ENCODE measurements at regions not wholly inside any gene's neighbourhood (a gene's known extent, or its start where the extent isn't known, plus 50 kb on each side); places are given as distances from the start of the nearest gene placed in this dataset.
A peak's percentile ranks its signal among the peaks of the same experiment; 100 is the strongest.

DNA sequence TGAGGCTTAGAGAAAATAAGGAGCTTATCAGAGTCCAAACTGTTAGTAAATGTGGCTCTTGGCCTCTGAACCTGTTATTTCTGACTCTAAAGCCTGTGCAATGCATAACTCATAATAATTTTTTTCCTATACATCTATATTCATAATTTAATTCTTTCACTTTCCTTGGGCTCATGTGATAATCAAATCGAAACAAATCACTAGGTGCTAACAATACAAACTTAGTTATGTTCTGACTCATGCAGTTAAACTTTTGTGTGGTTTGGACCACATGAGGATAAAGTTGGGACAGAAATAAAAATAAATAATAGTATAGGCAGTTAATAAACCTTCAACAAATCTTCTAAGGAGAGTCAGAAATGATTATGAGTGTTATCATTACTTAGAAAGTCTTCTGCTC is 1629.0 kb downstream of the OLFM4 start:
- H3K27me3 ChIP-seq = no peaks in the 10 kb centered on the region
- no peaks in the 10 kb centered on the region for H3K4me1 ChIP-seq
- ATAC-seq (ENCODE audit: low FRiP score in 2 of 2) (no peak), DNase-seq (no peak)
- TF ChIP-seq POLR2A (IDR thresholded peaks at IDR 0.05) = no peak
- no peak for TF ChIP-seq EP300 (IDR thresholded peaks at IDR 0.05)
- TF ChIP-seq, protein P1, sequence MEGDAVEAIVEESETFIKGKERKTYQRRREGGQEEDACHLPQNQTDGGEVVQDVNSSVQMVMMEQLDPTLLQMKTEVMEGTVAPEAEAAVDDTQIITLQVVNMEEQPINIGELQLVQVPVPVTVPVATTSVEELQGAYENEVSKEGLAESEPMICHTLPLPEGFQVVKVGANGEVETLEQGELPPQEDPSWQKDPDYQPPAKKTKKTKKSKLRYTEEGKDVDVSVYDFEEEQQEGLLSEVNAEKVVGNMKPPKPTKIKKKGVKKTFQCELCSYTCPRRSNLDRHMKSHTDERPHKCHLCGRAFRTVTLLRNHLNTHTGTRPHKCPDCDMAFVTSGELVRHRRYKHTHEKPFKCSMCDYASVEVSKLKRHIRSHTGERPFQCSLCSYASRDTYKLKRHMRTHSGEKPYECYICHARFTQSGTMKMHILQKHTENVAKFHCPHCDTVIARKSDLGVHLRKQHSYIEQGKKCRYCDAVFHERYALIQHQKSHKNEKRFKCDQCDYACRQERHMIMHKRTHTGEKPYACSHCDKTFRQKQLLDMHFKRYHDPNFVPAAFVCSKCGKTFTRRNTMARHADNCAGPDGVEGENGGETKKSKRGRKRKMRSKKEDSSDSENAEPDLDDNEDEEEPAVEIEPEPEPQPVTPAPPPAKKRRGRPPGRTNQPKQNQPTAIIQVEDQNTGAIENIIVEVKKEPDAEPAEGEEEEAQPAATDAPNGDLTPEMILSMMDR (IDR thresholded peaks at IDR 0.05) = no peak
- no peak for TF ChIP-seq POLR2AphosphoS5 (IDR thresholded peaks at IDR 0.05)
- no peaks in the 10 kb centered on the region for H3K9me3 ChIP-seq
- H3K4me3 ChIP-seq = no peak overlapping the region
- no peak overlapping the region for H3K27ac ChIP-seq
- H3K36me3 ChIP-seq = no peaks in the 10 kb centered on the region
- 53 to 79% methylated on average over 1 of the region's 1 CpG for WGBS, 2 donors

DNA sequence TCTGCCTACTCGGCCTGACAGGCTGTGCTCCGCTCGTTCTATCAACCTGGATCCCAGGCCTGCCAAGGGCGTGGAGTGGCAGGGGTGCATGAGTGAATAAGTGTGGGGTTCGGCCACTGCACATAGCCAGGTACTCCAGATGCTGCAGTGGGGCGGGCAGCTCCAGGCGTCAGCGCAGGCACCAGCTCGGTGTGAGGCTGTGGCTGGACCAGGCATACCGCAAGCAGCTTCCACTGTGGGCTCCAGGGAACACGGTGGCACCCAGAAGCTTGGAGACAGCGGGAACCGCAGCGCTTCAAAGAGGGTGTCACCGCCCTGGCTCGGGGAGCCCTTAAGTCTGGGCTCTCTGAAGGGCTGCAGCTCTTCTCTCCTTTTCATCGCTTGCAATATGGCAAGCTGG is 1630.2 kb downstream of the OLFM4 start:
- no peaks in the 10 kb centered on the region for H3K27me3 ChIP-seq
- TF ChIP-seq, protein P1 (IDR thresholded peaks at IDR 0.05) = no peak
- TF ChIP-seq POLR2A (IDR thresholded peaks at IDR 0.05) = no peak
- no peak for TF ChIP-seq EP300 (IDR thresholded peaks at IDR 0.05)
- no peak for TF ChIP-seq POLR2AphosphoS5 (IDR thresholded peaks at IDR 0.05)
- no peaks in the 10 kb centered on the region for H3K4me1 ChIP-seq
- no peak overlapping the region for H3K4me3 ChIP-seq
- WGBS, 2 donors = 88 to 96% methylated on average over 3 to 17 of the region's 17 CpGs
- no peaks in the 10 kb centered on the region for H3K9me3 ChIP-seq
- ATAC-seq (ENCODE audit: low FRiP score in 2 of 2) (no peak), DNase-seq (peak in 1 of 2 donors; percentile 68)
- no peaks in the 10 kb centered on the region for H3K36me3 ChIP-seq
- no peak overlapping the region for H3K27ac ChIP-seq

DNA sequence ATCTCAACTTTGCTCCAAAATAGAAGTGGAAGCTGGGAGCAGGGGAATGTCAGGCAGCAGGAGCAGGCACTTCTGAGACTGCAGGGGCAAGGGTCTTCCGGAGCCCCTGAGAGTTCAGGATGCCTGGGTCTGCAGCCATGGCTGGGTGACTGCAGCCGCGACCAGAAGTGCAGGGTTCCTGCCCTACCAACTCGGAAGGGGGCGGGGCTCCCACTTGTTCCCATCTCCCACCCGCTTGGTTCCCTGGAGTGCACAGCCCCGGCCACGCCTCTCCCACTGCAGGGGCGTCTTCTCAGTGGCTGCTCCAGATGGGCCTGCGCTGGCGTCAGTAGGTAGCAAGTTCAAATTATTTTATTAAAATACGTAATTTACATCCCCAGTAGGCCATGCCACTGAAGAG is 1631.7 kb downstream of the OLFM4 start:
- Histone ChIP-seq H3K9me3 (peaks cover 0 to 5% (median 0%) of the 10 kb centered on the region in 4 donors), H3K4me1 (no peaks in the 10 kb centered on the region), H3K4me3 (no peak overlapping the region), H3K36me3 (no peaks in the 10 kb centered on the region), H3K27me3 (no peaks in the 10 kb centered on the region), H3K27ac (no peak overlapping the region)
- WGBS, 2 donors = 92 to 96% methylated on average over 7 to 12 of the region's 12 CpGs
- no peak for TF ChIP-seq POLR2A (IDR thresholded peaks at IDR 0.05)
- TF ChIP-seq POLR2AphosphoS5 (IDR thresholded peaks at IDR 0.05) = no peak
- TF ChIP-seq EP300 (IDR thresholded peaks at IDR 0.05) = no peak
- TF ChIP-seq, protein P1 (IDR thresholded peaks at IDR 0.05) = no peak
- DNase-seq (peak in 1 of 2 donors; percentile 41), ATAC-seq (ENCODE audit: low FRiP score in 2 of 2) (peak in 1 of 2 donors; percentile 49)

DNA sequence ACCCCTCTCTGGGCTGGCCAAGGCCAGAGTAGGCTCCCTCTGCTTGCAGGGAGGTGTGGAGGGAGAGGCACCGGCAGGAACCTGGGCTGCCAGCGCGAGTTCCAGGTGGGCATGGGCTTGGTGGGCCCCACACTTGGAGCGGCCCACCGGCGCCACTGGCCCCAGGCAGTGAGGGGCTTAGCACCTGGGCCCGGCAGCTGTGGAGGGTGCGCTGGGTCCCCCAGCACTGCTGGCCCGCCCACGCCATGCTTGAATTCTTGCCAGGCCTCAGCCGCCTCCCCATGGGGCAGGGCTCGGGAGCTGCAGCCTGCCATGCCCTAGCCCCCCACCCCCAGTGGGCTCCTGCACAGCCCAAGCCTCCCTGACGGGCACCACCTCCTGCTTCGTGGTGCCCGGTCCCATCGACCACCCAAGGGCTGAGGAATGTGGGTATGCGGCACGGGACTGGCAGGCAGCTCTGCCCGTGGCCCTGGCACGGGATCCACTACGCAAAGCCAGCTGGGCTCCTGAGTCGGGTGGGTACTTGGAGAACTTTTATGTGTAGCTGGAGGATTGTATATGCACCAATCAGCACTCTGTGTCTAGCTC is 1648.0 kb downstream of the OLFM4 start:
- Histone ChIP-seq H3K4me1 (no peaks in the 10 kb centered on the region), H3K27me3 (no peaks in the 10 kb centered on the region), H3K27ac (no peak overlapping the region), H3K9me3 (peaks cover 0 to 8% (median 0%) of the 10 kb centered on the region in 4 donors), H3K4me3 (no peak overlapping the region), H3K36me3 (no peaks in the 10 kb centered on the region)
- ATAC-seq (ENCODE audit: low FRiP score in 2 of 2) (peak in 1 of 2 donors; percentile 15), DNase-seq (peak in 1 of 2 donors; percentile 66)
- WGBS, 2 donors = 92 to 100% methylated on average over 5 to 19 of the region's 22 CpGs
- TF ChIP-seq POLR2AphosphoS5 (IDR thresholded peaks at IDR 0.05) = no peak
- no peak for TF ChIP-seq POLR2A (IDR thresholded peaks at IDR 0.05)
- TF ChIP-seq EP300 (IDR thresholded peaks at IDR 0.05) = no peak
- TF ChIP-seq, protein P1 (IDR thresholded peaks at IDR 0.05) = no peak

DNA sequence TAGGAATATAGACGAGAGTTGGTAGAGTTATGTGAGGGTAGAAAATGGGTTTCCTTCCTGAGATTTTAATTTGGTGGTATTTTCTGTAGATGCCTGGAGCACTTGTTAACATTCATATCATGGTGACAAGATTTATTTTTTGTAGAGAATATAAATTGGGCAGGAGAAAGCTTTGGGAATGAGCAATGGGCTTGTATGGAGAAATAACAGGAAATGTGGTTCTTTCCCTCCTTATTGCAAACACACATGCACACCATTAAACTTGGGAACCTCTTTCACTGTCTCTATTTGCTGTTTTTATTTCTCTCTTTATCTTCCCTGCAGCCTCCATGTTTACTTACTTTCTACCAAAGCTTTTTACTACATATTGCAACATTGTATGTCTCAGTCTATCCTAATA is 1653.6 kb downstream of the OLFM4 start:
- no peak for DNase-seq
- WGBS, 2 donors = 76 to 82% methylated on average over 1 of the region's 1 CpG
- H3K36me3 ChIP-seq = no peaks in the 10 kb centered on the region
- H3K27me3 ChIP-seq = no peaks in the 10 kb centered on the region
- H3K27ac ChIP-seq = no peak overlapping the region
- TF ChIP-seq POLR2A (IDR thresholded peaks at IDR 0.05) (no peak), EP300 (IDR thresholded peaks at IDR 0.05) (no peak), POLR2AphosphoS5 (IDR thresholded peaks at IDR 0.05) (no peak)
- TF ChIP-seq, protein P1 (IDR thresholded peaks at IDR 0.05) = no peak
- no peak for ATAC-seq (ENCODE audit: low FRiP score in 2 of 2)
- H3K4me1 ChIP-seq = no peaks in the 10 kb centered on the region
- no peaks in the 10 kb centered on the region for H3K9me3 ChIP-seq
- H3K4me3 ChIP-seq = no peak overlapping the region
